Liver (tissue), 3 donors: ENCODE measurements at regions not wholly inside any gene's neighbourhood (a gene's known extent, or its start where the extent isn't known, plus 50 kb on each side); places are given as distances from the start of the nearest gene placed in this dataset.

ENCODE experiments used
- JUND ChIP-seq, 2 donors: IDR thresholded peaks; 2 replicates each; pipeline ENCODE4 v1.6.1; 2016; ENCODE audit warnings: antibody characterized with exemption in 2 of 2
- TAF1 ChIP-seq: conservative IDR thresholded peaks from 2 replicates; pipeline ENCODE4 v1.6.1; 2016; ENCODE audit warnings: antibody characterized with exemption, mild to moderate bottlenecking
- TF ChIP-seq, protein P1 (sequence below): fragments of 150-350 bp; IDR thresholded peaks from 2 replicates; pipeline ENCODE4 v1.5.1; 2017; ENCODE audit warnings: improper control_type of control experiment, low read depth, low read length; ENCODE audit not compliant: missing input control
- donor health status: healthy.
- donor health status: healthy.

DNA sequence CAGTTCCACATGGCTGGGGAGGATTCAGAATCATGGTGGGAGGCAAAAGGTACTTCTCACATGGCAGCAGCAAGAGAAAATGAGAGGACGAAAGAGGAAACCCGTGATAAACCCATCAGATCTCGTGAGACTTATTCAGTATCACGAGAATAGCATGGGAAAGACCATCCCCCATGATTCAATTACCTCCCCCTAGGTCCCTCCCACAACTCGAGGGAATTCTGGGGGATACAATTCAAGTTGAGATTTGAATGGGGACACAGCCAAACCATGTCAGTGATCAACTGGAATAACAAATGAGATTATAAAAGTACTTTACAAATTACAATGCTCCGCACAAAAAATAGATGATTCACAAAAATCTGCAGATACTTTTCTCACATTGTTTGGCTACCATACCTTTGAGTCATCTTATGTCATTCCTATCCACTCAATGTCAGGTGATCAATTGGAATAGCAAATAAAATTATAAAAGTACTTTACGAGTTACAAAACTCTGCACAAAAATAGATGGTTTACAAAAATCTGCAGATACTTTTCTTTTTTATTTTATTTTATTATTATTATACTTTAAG is 338.9 kb downstream of the C12orf50 start:
- TF ChIP-seq, protein P1, sequence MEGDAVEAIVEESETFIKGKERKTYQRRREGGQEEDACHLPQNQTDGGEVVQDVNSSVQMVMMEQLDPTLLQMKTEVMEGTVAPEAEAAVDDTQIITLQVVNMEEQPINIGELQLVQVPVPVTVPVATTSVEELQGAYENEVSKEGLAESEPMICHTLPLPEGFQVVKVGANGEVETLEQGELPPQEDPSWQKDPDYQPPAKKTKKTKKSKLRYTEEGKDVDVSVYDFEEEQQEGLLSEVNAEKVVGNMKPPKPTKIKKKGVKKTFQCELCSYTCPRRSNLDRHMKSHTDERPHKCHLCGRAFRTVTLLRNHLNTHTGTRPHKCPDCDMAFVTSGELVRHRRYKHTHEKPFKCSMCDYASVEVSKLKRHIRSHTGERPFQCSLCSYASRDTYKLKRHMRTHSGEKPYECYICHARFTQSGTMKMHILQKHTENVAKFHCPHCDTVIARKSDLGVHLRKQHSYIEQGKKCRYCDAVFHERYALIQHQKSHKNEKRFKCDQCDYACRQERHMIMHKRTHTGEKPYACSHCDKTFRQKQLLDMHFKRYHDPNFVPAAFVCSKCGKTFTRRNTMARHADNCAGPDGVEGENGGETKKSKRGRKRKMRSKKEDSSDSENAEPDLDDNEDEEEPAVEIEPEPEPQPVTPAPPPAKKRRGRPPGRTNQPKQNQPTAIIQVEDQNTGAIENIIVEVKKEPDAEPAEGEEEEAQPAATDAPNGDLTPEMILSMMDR: no peak
- TF ChIP-seq JUND (IDR thresholded peaks at IDR 0.05): no peak
- no peak for TF ChIP-seq TAF1
